VCaP (cell line): ENCODE measurements at regions not wholly inside any gene's neighbourhood (a gene's known extent, or its start where the extent isn't known, plus 50 kb on each side); places are given as distances from the start of the nearest gene placed in this dataset.

ENCODE experiments used
- H3K27ac ChIP-seq: fragments of 450-650 bp; 2 replicates; pipeline ENCODE4 v1.5.1; 2017
- CTCF ChIP-seq: fragments of 450-650 bp; conservative IDR thresholded peaks from 2 replicates; pipeline ENCODE4 v1.5.1; 2017; ENCODE audit warnings: mild to moderate bottlenecking, moderate library complexity

GRCh38 chr22:44392446-44392921 is 79.7 kb upstream of the SHISAL1 start:
- TF ChIP-seq CTCF = no peak
- no peak overlapping the region for H3K27ac ChIP-seq

- no peak for TF ChIP-seq CTCF
- no peak overlapping the region for H3K27ac ChIP-seq
Observed at GRCh38 chr22:44391481-44392445, 79.0 kb upstream of the SHISAL1 start.

- H3K27ac ChIP-seq = no peak overlapping the region
- TF ChIP-seq CTCF = no peak
Observed at GRCh38 chr22:44391015-44391414, 78.3 kb upstream of the SHISAL1 start.

- no peak for TF ChIP-seq CTCF
- no peak overlapping the region for H3K27ac ChIP-seq
Observed at GRCh38 chr22:44390613-44390970, 77.8 kb upstream of the SHISAL1 start.

- H3K27ac ChIP-seq = no peak overlapping the region
- no peak for TF ChIP-seq CTCF
Observed at GRCh38 chr22:44389926-44390612, 77.3 kb upstream of the SHISAL1 start.

- TF ChIP-seq CTCF = no peak
- no peak overlapping the region for H3K27ac ChIP-seq
Observed at GRCh38 chr22:44389181-44389580, 76.4 kb upstream of the SHISAL1 start.

GRCh38 chr22:44387486-44387885 is 74.7 kb upstream of the SHISAL1 start:
- TF ChIP-seq CTCF = no peak

More at GRCh38 chr22:44387486-44387885, 74.7 kb upstream of the SHISAL1 start:
- no peak overlapping the region for H3K27ac ChIP-seq
